HepG2 (cell line): ENCODE measurements at regions not wholly inside any gene's neighbourhood (a gene's known extent, or its start where the extent isn't known, plus 50 kb on each side); places are given as distances from the start of the nearest gene placed in this dataset.

Experiments used
- ATAC-seq: fragments of 200-7000 bp; cut with Tn5 transposase; 3 replicates; pipeline ENCODE4 v1.9.1; 2020; ENCODE audit warnings: mild to moderate bottlenecking, moderate library complexity
- BruUV-seq: library from RNA; stranded (reverse); fragments of 400-500 nt; replicated peaks from 2 replicates; lab custom pipeline; 2021; lab: Mats Ljungman, UMichigan
- CTCF ChIA-PET: fragments of 300-600 bp; formaldehyde crosslinking; extraction: SDS; loops from one replicate; lab custom pipeline; 2021; ENCODE audit warnings: low total read pairs, inconsistent platforms, low intra/inter-chr PET ratio; lab: Yijun Ruan, JAX
- POLR2A ChIA-PET: fragments of 350-600 bp; sonication (Branson Sonifier 250); formaldehyde crosslinking; loops from one replicate; lab custom pipeline; 2020; ENCODE audit warnings: antibody characterized with exemption, inconsistent platforms; lab: Yijun Ruan, JAX
- DNase-seq: peaks from one replicate; pipeline ENCODE4 v3.0.0-alpha.2; 2015; ENCODE audit warnings: low spot score
- FAIRE-seq: peaks from 3 replicates; lab custom pipeline; 2011; peaks lifted over from hg19 to GRCh38; lab: Jason Lieb, UNC
- H2AFZ ChIP-seq: one replicate; pipeline ENCODE4 v1.6.1; 2011; ENCODE audit warnings: low read length, inconsistent platforms
- H3K27ac ChIP-seq: fragments of 300-600 bp; 3 replicates; pipeline ENCODE4 v1.8.0; 2011; ENCODE audit warnings: mixed run types, mild to moderate bottlenecking, mixed read lengths, low read length, inconsistent platforms; ENCODE audit not compliant: insufficient read depth; ENCODE audit errors: extremely low read length
- H3K27me3 ChIP-seq, 2 experiments: fragments of 200-600 bp in 1 of 2; 2 replicates in 1 of 2; 3 replicates in 1 of 2; pipeline versions ENCODE4 v1.6.0 to v1.8.0; 2011; ENCODE audit warnings: low read length in 2 of 2, mild to moderate bottlenecking in 2 of 2, moderate library complexity in 2 of 2, inconsistent platforms in 1 of 2; ENCODE audit not compliant: insufficient read depth in 2 of 2, control insufficient read depth in 1 of 2
- H3K36me3 ChIP-seq, 2 experiments: fragments of 200-600 bp in 1 of 2; replicated peaks in 1 of 2; 2 replicates in 1 of 2; 3 replicates in 1 of 2; pipeline versions ENCODE4 v1.5.1 to v1.8.0; 2011; ENCODE audit warnings: low read length in 2 of 2, inconsistent platforms in 1 of 2; ENCODE audit not compliant: insufficient read depth in 2 of 2, control insufficient read depth in 1 of 2
- H3K4me1 ChIP-seq: 2 replicates; pipeline ENCODE4 v1.5.1; 2012; ENCODE audit warnings: low read length, inconsistent platforms; ENCODE audit not compliant: insufficient read depth
- H3K4me2 ChIP-seq: 2 replicates; pipeline ENCODE4 v1.6.0; 2011; ENCODE audit warnings: low read depth, low read length, inconsistent platforms
- H3K4me3 ChIP-seq, 3 experiments: fragments of 200-600 bp in 1 of 3; sonication (generic), shearing (Covaris generic) in 1 of 3; replicated peaks in 1 of 3; 2 replicates each; pipeline ENCODE4 v1.5.1; 2011 to 2016; ENCODE audit warnings: low read length in 3 of 3, inconsistent platforms in 2 of 3, low read depth in 2 of 3, mild to moderate bottlenecking in 2 of 3, control low read depth in 1 of 3, mixed read lengths in 1 of 3; ENCODE audit not compliant: insufficient read depth in 1 of 3
- H3K79me2 ChIP-seq: one replicate; pipeline ENCODE4 v1.6.1; 2011; ENCODE audit warnings: low read length, inconsistent platforms; ENCODE audit not compliant: insufficient read depth
- H3K9ac ChIP-seq: 2 replicates; pipeline ENCODE4 v1.6.0; 2011; ENCODE audit warnings: mild to moderate bottlenecking, low read depth, low read length, inconsistent platforms; ENCODE audit not compliant: insufficient read depth
- H3K9me3 ChIP-seq: 2 replicates; pipeline ENCODE4 v1.5.1; 2012; ENCODE audit warnings: mild to moderate bottlenecking, low read length
- H4K20me1 ChIP-seq: 2 replicates; pipeline ENCODE4 v1.6.0; 2011; ENCODE audit warnings: inconsistent platforms, mild to moderate bottlenecking, low read length, moderate library complexity; ENCODE audit not compliant: insufficient read depth
- ARHGAP35 ChIP-seq: sonication (generic); formaldehyde crosslinking; IDR thresholded peaks from 2 replicates; pipeline ENCODE4 v1.9.0; 2022; ENCODE audit warnings: mild to moderate bottlenecking, inconsistent platforms, moderate library complexity, missing genetic modification reagents, borderline replicate concordance
- ARID3A ChIP-seq: IDR thresholded peaks from 2 replicates; pipeline ENCODE4 v1.6.1; 2012; ENCODE audit warnings: low read depth, low read length, improper control_type of control experiment
- ATF3 ChIP-seq: sonication (generic); formaldehyde crosslinking; IDR thresholded peaks from 2 replicates; pipeline ENCODE4 v1.4.0; 2020; ENCODE audit warnings: missing genetic modification reagents
- CHCHD3 ChIP-seq: sonication (generic); formaldehyde crosslinking; IDR thresholded peaks from 2 replicates; pipeline ENCODE4 v1.8.0; 2022; ENCODE audit warnings: mild to moderate bottlenecking, missing genetic modification reagents, moderate library complexity
- CTCF ChIP-seq: sonication (generic); formaldehyde crosslinking; IDR thresholded peaks from 2 replicates; pipeline ENCODE4 v1.5.0; 2020; ENCODE audit warnings: mild to moderate bottlenecking, missing genetic modification reagents, moderate library complexity
- GLMP ChIP-seq: sonication (generic); formaldehyde crosslinking; IDR thresholded peaks from 2 replicates; pipeline ENCODE4 v1.9.0; 2021; ENCODE audit warnings: missing genetic modification reagents, mild to moderate bottlenecking, borderline replicate concordance
- MXD3 ChIP-seq: IDR thresholded peaks from 2 replicates; pipeline ENCODE4 v1.6.1; 2016; ENCODE audit warnings: mild to moderate bottlenecking, missing biosample characterization, missing genetic modification reagents
- POGZ ChIP-seq: sonication (generic); formaldehyde crosslinking; IDR thresholded peaks from 2 replicates; pipeline ENCODE4 v1.4.0; 2020; ENCODE audit warnings: mild to moderate bottlenecking, missing genetic modification reagents
- RFX3 ChIP-seq: IDR thresholded peaks from 2 replicates; pipeline ENCODE4 v1.6.1; 2016; ENCODE audit warnings: missing biosample characterization, missing genetic modification reagents
- RFX5 ChIP-seq: IDR thresholded peaks from 2 replicates; pipeline ENCODE4 v1.6.1; 2011; ENCODE audit warnings: low read depth, low read length, improper control_type of control experiment
- SMARCE1 ChIP-seq: fragments of 450-650 bp; IDR thresholded peaks from 2 replicates; pipeline ENCODE4 v1.6.1; 2017; ENCODE audit warnings: borderline replicate concordance
- SRY ChIP-seq: sonication (generic); formaldehyde crosslinking; IDR thresholded peaks from 2 replicates; pipeline ENCODE4 v1.8.0; 2022; ENCODE audit warnings: mild to moderate bottlenecking, missing genetic modification reagents
- ZNF30 ChIP-seq: sonication (generic); formaldehyde crosslinking; IDR thresholded peaks from 2 replicates; pipeline ENCODE4 v1.5.0; 2020; ENCODE audit warnings: mild to moderate bottlenecking, missing genetic modification reagents
- WGBS: methylation state at CpG from one replicate; pipeline ENCODE4 v1.1.6; 2017; ENCODE audit warnings: low lambda C conversion rate; 5-methylcytosine and 5-hydroxymethylcytosine counted together
- in situ Hi-C: cut with HindIII; loops from 2 replicates; pipeline ENCODE4 v1.10.0; 2017; ENCODE audit warnings: low pct_unique_long_range_greater_than_20kb; ENCODE audit not compliant: extremely low pct_ligation_motif_present
- intact Hi-C: fragments of 100-400 bp; cut with micrococcal nuclease; formaldehyde crosslinking; loops from one replicate; pipeline ENCODE4 v1.10.0; 2022; ENCODE audit not compliant: unreplicated experiment

- TF ChIP-seq GLMP (CRISPR knock-in tag), result no peak
Measured at GRCh38 chr17:6196355-6196754, 126.2 kb downstream of the WSCD1 start (continued).

GRCh38 chr17:6195123-6195522, 124.9 kb downstream of the WSCD1 start:
- POLR2A ChIA-PET, result no interaction called here
- no peak for ATAC-seq
- peaks cover 0 to 10% of the 10 kb centered on the region in 2 experiments; a peak in 1 of 5 replicates for H3K27me3 ChIP-seq
- intact Hi-C loops (no loop called here), in situ Hi-C loops (no loop called here)
- H3K36me3 ChIP-seq, result no peaks in the 10 kb centered on the region
- WGBS, result 0% methylated on average over 1 of the region's 1 CpG
- FAIRE-seq, result no peak
- no peaks in the 10 kb centered on the region for H4K20me1 ChIP-seq
- H3K79me2 ChIP-seq, result no peaks in the 10 kb centered on the region
- no peak overlapping the region for H3K4me3 ChIP-seq
- no peak for DNase-seq
- H3K4me1 ChIP-seq, result no peaks in the 10 kb centered on the region
- H3K27ac ChIP-seq, result no peak overlapping the region
- BruUV-seq, result no TSS peak
- no peak overlapping the region for H3K4me2 ChIP-seq
- no peak overlapping the region for H2AFZ ChIP-seq
- H3K9me3 ChIP-seq, result peaks cover 7% of the 10 kb centered on the region; the same call in 1 of the 2 replicates
- H3K9ac ChIP-seq, result no peak overlapping the region
- CTCF ChIA-PET, result no interaction called here
- TF ChIP-seq ZNF30 (CRISPR knock-in tag), result no peak
- no peak for TF ChIP-seq ATF3
- no peak for TF ChIP-seq RFX5
- TF ChIP-seq ARHGAP35 (CRISPR knock-in tag), result no peak
- no peak for TF ChIP-seq RFX3
- no peak for TF ChIP-seq POGZ (CRISPR knock-in tag)
- no peak for TF ChIP-seq CHCHD3 (CRISPR knock-in tag)
- TF ChIP-seq MXD3 (CRISPR knock-in tag), result no peak
- no peak for TF ChIP-seq ARID3A
- TF ChIP-seq SRY (CRISPR knock-in tag), result no peak
- no peak for TF ChIP-seq CTCF (CRISPR knock-in tag)
- no peak for TF ChIP-seq SMARCE1
